Hippocampal formation (tissue), 2 donors: ENCODE measurements at regions not wholly inside any gene's neighbourhood (a gene's known extent, or its start where the extent isn't known, plus 50 kb on each side); places are given as distances from the start of the nearest gene placed in this dataset.
"Not testable (repeated sequence)": the region's sequence is repeated elsewhere in the genome, so short reads cannot be mapped to it uniquely, and the experiment has no call there.

Experiments
- DNase-seq, 2 donors: peaks; one replicate each; lab custom pipeline; 2025; lab: John Stamatoyannopoulos, UW

- DNase-seq = no peak
Measured at GRCh38 chr12:92398565-92399309, 253.1 kb upstream of the BTG1 start.

DNA sequence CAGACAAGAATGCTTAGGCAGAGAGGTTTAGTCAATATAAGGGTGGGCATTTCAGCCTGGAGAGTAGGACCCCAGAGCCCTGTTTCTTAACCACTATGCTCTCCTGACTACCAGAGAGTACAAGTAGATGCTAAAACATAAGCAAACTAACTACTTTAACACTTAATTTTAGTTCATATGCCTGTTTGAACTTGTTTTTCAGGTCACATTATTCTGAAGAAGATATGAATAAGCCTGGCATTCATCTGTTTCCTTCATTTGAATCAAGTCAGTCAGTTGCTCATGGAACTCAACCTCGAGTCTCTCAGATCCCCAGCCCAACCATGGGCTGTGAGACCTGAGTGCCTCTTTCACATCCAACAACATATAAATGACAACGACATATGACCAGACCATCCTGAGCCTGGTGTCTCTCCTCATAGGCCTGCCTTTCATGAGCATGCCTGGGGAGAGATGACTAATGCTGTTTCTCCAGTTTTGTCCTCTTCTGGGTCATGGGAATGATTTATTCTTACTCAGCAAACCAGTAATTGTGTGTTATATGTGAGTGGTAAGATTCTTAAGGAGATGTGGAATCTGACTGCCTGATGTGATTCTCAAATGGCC, 251.1 kb upstream of the BTG1 start:
- DNase-seq = no peak

DNA sequence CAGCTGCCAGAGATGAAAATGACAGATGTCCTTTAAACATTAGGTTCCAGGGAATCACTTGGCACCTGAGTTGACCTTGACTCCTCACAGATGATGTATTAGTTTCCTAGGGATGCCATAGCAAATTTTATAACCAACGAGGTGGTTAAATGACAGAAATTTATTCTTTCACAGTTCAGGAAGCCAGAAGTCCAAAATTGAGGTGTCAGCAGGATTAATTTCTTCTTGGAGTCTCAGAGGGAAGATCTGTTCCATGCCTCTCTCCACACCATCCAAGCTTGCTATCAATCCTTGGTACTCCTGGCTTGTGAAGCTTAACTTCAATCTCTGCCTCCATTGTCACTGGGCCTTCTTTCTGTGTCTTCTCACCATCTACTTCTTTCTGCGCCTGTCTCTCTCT, 249.7 kb upstream of the BTG1 start:
- DNase-seq = no peak

DNA sequence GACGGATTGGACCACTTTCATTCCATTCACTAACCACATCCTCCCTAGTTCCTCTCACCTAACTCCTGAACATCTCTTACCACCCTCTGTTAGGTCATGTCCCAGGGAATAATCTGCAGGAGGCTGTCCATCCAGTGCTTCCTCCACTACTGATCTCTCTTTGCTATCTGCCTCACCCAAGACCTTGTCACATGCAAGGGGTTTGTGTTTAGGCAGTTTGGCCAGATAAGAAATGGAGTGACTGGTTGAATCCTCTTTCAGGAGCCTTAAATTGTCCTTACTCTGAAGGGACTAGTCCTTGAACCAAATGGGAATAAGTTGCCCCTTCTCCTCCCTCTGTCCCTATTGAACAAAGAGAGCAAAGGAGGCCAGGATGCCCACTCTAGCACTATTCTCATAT, 249.2 kb upstream of the BTG1 start:
- DNase-seq = no peak

GRCh38 chr12:92393504-92393903, 247.9 kb upstream of the BTG1 start:
- DNase-seq = no peak

- not testable (repeated sequence) for DNase-seq
Measured at GRCh38 chr12:92391726-92392125, 246.1 kb upstream of the BTG1 start.

GRCh38 chr12:92389466-92389865, 243.8 kb upstream of the BTG1 start:
- DNase-seq = no peak

GRCh38 chr12:92385296-92385695, 239.7 kb upstream of the BTG1 start:
- no peak for DNase-seq

DNA sequence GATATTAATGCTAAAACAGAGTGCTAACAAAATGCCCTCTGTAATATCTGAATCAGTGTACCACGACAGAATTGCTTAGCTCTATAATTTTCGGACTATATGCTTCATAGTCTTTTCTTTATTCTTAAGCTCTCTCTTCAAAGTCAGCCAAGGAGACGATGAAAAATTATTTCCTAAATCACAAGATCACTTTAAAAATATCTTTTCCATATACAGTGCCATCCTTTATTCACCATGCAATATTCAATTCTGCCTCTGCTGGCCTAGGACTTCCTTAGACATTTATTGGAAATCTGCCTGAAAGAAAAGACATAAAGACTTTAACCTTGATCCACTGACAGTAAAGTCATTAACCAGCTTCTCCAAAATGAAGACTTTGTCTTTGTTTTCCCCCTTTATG, 238.9 kb upstream of the BTG1 start:
- no peak for DNase-seq

- no peak for DNase-seq
Measured at GRCh38 chr12:92382383-92382878, 236.8 kb upstream of the BTG1 start.

- DNase-seq = no peak
Measured at GRCh38 chr12:92381856-92382255, 236.2 kb upstream of the BTG1 start.

GRCh38 chr12:92378682-92379479, 233.2 kb upstream of the BTG1 start:
- DNase-seq = no peak

- not testable (repeated sequence) for DNase-seq
Measured at GRCh38 chr12:92375504-92375903, 229.9 kb upstream of the BTG1 start.

DNA sequence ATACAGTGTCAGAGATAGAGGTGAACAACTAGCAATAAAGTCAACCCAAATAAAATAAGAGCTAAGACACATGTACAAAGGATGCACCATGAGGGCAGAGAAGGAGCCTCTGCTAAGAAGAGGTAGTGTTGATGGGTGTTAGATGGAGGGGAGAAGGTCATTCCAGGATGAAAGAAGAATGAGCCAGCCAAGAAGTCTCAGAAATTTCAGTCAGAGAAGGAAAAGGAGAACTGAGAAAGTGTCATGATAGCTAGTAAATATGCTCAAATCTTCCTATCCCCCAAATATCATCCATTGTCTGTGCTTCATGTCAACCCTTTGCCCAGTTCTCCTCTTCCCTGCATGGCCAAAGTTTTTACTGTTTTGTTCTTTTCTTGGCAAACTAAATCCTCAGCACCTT, 225.2 kb upstream of the BTG1 start:
- no peak for DNase-seq

- no peak for DNase-seq
Measured at GRCh38 chr12:92369636-92370035, 224.0 kb upstream of the BTG1 start.

DNA sequence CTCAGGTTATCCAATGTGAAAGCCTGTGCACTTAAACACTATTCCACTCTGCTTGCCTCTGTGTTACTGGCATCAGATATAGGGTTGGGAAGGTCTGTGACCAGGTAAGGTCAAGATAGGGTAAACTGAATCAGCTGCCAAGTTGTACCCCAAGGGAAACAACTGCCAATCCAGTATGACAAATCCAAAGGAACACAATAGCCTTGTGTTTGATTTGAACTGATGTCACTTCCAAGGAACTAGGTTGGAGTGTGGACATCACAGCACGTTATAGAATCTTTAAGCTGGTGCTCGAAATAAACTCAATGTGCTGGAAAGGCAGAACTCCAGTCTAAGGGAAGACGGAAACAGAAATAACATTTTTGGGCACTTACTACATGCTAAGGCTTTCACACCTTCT, 223.4 kb upstream of the BTG1 start:
- DNase-seq = no peak

- no peak for DNase-seq
Measured at GRCh38 chr12:92365836-92366235, 220.2 kb upstream of the BTG1 start.

- no peak for DNase-seq
Measured at GRCh38 chr12:92365333-92365732, 219.7 kb upstream of the BTG1 start.

DNA sequence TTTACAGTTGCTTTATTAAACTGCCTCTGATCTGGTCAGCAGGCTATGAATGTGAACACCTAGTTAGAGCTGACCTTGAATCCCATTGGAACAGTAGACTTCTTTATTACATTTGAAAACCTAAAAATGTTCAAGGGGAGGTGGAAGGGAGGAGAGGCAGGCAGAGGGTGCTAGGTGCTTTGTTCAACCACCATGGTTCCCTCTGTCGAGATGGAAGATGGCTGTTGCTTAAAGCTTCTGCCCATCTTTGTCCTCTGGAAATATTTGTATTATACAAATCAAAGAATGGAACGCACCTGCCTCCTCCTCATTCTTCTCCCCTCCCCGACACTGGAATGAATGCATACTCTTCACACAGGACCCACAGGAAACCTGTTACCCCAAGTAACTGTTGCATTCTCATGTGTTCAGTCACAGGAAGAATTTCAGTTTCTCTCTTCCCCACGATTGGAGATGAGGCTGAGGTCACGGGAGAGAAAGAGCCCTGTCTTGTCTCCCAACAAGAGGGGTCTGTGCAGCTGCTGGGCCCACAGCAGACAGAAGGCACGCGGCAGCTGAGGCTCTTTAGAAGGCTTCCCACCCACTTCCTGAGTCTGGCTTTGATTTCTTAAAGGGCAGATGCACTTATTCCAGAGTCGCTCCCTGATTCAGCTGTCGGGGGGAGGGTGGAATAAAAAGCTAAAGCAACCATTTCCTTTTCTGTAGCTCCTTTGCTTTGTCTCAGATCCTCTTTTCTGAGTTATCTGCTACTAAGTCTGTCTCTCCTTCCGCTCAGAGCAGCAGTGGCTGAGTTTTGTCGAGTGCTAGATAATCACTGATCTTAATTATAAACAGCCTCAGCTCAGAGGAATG, 217.9 kb upstream of the BTG1 start:
- peak; percentile 41 to 44 for DNase-seq

- no peak for DNase-seq
Measured at GRCh38 chr12:92362785-92363184, 217.1 kb upstream of the BTG1 start.

DNA sequence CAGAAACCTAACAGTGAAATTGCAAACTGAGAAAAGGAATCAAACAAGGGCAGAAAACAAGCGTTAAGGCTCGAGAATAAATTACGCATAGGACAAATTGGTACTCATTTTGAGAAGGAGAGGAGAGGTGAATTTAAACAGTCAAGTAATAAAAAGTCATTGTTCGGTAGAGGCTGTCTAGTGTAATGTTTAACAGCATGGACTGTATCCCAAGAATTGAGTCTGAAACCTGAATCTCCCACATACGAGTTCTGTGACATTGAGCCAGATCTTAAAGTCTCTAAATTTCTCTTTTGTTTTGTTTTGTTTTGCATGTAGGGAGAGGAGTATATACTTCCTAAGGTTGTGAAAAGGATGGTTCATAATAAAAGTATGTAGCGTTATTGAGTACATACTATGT, 216.5 kb upstream of the BTG1 start:
- no peak for DNase-seq

GRCh38 chr12:92360543-92360942, 214.9 kb upstream of the BTG1 start:
- DNase-seq = no peak
